ENCODE measurements at regions not wholly inside any gene's neighbourhood (a gene's known extent, or its start where the extent isn't known, plus 50 kb on each side); places are given as distances from the start of the nearest gene placed in this dataset.
"Not testable (repeated sequence)": the region's sequence is repeated elsewhere in the genome, so short reads cannot be mapped to it uniquely, and the experiment has no call there.

DNA sequence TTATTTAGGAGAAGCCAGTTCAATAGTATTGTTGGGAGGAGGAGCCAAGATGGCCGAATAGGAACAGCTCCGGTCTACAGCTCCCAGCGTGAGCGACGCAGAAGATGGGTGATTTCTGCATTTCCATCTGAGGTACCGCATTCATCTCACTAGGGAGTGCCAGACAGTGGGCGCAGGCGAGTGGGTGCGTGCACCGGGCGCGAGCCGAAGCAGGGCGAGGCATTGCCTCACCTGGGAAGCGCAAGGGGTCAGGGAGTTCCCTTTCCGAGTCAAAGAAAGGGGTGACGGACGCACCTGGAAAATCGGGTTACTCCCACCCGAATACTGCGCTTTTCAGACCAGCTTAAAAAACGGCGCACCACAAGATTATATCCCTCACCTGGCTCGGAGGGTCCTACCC is 403.2 kb upstream of the SMIM31 start:
- DNase-seq = not testable (repeated sequence)

DNA sequence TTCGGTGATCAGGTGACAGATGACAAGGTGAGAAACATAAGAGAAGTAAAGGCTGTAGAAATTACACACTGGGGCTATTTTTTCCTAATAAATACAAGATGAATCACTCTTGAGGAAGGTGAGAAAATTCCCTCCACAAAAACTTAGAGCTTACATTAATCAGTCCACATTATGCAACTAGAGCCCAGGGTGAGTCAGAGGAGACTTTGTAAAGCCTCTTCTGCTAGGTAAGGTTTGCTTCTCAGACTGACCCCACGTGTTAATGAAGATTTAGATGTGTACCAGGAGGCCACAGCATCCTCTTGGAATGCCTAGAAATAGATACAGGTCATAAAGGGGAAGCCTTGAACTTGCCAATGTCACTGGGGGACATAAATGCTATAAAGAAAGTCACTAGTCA is 396.0 kb upstream of the SMIM31 start:
- DNase-seq = no peak

DNA sequence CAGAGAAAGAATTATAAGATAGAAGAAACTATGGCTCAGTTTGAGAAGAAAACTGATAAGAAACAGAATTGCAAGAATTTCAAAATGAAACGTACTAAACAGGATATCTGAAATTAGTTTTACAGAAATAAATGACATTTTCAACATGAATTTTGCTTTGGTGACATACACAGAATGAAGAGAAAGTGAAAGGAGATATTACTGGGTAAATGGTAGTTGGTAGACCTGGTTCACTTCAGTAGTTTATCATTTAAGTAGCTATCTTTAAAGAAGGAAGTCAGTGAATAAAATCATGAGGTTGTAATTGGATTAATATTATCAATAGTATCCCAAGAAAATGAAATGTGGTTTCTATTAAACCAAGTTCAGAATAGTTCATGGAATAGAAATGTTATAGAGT is 395.5 kb upstream of the SMIM31 start:
- no peak for DNase-seq

DNA sequence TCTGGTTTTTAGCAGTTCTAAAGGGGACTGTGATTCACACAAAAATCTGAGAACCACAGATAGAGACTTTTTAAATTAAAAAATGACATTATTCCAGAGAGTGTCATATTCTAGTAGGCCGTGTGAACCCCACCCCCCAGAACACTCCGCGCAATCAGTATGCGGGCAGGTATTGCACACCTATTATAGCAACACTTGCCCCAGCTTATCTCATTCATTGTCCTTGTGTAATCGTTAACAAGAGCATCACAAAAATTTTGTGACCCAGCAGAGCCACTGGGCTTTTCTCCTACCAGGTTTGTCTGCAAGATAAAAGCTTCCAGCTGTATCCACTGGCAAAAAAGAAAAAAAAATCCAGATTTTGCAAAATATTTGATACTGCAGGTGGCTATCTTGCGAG is 394.1 kb upstream of the SMIM31 start:
- DNase-seq = no peak

DNA sequence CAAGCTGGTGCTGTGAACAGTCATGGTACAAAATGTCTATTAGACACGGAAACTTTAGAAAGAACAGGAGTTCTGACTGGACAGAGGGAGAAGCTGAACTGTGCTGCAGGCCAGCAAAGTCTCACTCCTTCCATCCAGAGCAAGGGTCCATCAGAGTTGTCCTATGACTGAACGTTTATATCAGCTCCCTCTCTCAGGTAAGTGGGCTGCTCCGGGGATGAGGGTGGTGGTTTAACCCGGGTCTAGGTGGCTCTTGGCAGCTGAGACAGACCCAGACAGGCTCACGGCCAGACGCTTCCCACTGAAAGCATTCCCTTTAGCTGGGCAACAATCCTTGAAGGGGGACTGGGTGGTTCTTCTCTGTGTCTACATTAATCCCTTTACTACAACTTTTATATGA is 385.0 kb upstream of the SMIM31 start:
- no peak for DNase-seq

DNA sequence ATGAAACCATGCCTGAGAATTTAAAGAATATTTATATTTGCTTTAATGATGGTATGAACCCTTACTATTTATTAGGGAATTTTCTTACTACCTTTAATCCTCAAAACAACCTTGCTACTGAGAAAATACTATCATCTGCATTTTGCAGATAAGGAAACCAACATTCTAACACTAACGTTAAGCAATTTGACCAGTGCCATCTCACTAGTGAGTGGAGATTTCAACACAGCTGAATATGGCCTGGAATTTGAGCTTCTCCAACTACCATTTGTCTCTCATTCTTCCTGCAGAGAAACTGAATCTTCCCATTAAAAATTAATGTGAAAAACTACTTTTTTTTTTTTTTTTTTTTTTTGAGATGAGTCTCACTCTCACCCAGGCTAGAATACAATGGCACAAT is 380.9 kb upstream of the SMIM31 start:
- DNase-seq = no peak

DNA sequence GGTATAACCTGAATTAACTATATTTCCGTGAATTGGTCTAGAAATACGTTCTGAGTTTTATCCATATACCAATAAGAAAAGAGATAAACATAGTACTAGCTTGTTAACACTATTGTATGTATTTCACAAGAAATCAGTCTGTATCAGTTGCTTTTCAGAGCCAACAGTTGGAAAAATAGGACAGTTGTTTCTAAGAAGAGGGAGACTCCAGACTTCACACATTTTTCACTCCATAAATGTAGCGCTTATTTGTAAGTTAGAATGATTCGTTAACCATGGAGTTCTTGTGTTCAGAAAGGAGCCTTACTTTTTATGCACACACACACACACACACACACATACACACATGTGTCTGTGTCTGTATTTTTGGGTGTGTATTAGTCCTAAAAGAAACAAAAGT is 376.7 kb upstream of the SMIM31 start:
- DNase-seq = no peak

DNA sequence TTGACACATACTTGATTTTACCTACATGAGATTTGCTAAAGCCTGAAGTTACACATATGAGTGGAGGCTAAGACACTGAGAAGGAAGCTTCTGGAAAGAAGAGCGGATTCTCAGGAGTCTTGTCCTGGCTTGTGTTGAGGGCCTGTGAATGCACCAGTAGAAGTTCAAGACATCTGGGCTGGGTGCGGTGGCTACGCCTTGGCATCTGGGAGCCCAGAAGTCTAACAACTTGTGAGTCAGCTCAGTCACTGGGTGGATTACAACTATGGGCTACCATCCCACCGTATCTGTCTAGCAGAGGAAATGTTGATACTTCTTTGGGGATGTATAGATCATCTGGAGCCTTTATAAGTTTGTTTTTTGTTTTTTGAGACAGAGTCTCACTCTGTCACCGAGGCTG is 375.6 kb upstream of the SMIM31 start:
- DNase-seq = no peak

DNA sequence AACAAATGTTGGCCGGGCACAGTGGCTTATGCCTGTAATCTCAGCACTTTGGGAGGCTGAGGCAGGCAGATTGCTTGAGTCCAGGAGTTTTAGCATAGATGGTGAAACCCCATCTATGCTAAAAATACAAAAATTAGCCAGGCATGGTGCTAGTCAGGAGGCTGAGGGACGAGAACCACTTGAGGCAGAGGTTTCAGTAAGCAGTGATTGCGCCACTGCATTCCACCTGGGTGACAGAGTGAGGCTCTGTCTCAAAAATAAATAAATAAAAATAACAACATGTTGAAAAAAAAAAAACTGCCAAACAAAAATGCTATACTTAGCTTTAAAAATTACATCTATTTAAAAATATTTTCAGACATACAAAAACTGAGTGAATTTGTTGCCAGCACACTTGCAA is 374.2 kb upstream of the SMIM31 start:
- no peak for DNase-seq

DNA sequence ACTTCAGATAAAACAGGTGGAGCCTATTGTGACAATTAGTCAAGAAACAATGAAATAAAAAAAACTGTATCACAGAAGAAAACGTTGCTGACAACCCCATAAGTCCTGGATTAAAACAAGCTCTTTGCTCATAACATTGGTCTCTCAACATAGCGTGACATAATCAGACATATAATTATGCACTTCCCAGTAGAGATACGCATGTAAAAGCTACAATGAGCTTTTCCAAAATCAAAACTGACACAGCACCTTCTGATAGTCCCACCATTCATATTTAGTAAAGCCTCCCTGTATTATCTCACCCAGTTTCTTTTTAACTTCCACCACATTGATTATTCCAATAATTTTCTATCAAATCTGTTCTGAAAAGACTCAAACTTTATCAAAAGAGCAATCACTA is 372.1 kb upstream of the SMIM31 start:
- no peak for DNase-seq

DNA sequence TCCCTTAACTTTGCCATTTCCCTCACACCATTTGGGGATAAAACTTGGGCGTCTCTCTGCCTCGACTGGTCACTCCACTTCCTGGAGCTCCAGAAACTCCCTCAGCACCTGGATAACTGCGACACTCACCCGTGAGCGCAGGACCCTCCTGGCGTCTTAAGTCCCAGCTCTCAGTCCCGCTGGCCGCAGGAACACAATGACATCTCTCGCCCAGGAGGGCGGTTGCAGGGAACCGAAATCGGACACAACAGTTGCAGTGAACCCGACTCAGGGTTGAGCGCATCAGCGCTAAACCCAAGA is 370.9 kb upstream of the SMIM31 start:
- no peak for DNase-seq

DNA sequence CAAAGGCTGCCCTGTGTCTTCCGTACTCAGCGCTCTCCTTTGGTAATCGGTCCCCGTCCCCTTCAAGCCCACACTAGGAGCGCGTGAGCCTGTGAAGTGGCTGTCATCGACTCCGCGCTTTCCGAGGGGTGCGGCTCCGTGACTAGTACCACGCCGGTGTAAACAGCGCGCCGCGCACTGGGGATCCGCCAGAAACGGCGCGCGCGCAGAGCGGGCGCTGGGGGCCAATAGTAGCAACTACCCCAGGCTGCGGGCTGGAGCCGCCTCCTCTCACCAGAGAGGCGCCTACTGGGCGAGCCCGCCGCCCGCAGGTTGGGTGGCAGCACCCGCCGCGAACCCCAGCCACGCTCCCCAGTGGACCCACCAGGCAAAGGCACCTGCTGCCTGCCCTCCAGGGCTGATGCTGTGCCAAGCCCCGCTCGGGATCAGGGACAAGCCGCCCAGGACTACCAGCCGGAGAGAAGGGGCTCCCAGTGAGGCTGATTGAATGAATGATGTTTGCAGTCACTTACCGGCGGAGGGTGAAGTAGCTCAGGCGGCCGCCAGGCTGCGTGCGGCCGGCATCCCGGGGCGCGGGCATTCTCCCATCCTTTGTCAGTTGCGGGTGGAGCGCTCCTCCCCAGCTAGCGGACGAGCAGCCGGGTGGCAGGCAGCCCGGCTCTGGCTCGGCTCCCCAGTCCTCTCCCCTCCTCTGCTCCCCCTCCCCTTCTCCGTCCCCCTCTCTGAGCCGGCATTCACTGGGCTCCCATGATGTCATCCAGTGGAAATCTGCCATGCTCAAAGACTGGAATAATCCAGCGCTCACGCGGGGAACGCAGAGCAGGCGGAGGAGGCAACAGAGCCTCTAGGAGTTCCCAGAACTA is 370.3 kb upstream of the SMIM31 start:
- peak; percentile 21 for DNase-seq

DNA sequence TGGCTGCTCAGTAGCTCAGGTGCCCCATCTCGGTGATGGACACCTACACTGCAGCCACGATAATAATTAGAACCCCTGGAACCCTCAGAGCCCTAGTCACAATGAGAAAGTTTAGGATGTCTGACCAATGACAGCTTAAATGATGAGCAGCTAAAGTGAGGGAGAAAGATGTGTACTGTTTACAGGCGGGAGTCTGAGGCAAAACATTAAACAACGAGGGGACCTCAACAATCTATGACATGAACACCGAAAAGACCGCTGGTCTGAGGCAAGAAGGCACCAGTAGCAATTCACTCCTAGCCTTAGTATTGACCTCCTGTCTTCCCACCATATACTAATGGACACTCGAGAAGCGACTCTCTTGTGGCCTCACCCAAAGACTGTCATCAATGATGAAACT is 369.5 kb upstream of the SMIM31 start:
- DNase-seq = no peak

DNA sequence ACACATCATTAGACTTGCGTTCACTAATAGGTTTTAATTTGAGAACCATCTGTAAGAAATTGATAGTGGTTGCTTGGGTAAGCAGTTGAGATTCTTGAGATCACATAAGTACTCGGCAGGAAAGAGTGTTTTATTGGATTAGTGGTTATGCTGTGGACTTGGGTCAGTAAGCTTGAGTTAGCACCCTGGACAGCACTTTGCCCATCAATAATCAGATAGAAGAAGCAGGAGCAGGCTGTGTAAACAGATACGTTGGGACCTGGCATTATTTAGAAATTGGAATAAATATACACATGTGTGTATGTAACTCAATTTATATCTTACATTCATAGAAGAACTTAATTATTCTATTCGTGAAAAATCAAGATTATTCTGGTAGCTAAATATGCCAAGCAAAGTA is 357.5 kb upstream of the SMIM31 start:
- no peak for DNase-seq

DNA sequence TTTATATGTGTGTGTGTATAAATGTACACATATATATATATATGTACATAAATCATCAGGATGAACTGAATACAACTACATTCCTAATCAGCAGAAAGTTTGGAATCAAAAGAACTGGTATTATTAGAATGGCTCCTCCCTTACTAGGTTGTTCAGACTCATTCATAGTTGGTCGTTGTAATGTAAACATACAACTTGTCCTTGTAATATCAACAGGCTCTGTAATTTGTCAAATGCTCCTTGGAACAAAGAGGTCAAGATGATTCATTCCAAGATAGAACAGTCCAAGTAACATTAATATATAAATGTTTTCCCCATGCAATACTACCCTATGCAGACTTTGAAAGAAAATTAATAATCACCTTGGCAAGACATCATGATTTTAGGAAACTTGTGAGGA is 351.4 kb upstream of the SMIM31 start:
- DNase-seq = no peak

DNA sequence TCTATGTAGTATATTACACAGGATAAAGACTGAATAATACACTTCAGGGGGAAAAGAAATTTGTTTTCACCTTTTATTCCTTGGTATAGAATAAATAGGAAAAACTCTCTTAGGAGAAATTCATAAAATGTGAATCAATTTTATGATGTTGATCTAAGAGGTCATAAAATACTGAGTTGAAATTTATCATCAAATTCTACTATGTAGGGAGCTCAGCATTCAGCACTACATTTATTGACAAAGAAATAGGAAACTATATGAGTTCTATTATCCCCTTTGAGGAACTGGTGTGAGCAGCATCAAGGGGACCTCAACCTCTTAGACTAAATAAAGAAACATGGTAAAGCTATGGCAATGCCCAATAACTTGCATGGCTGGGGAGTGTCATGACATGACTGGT is 348.2 kb upstream of the SMIM31 start:
- no peak for DNase-seq

DNA sequence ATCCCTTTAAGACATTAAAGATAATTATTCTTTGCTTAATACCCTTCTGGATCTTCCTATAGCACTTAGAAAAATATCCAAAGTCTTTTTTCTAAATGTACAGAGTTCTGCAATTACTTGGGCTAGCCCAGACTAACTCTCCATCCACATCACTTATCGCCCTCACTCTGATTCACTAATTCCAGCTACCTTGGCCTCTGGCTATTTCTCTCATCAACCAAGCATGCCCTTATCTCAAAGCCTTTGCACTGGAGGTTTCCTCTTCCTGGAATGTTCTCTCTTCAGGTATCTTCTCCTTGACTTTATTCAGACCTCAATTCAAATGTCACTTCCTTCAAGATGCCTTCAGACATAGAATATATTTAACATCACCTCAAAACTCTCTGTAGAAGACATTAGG is 345.1 kb upstream of the SMIM31 start:
- no peak for DNase-seq

DNA sequence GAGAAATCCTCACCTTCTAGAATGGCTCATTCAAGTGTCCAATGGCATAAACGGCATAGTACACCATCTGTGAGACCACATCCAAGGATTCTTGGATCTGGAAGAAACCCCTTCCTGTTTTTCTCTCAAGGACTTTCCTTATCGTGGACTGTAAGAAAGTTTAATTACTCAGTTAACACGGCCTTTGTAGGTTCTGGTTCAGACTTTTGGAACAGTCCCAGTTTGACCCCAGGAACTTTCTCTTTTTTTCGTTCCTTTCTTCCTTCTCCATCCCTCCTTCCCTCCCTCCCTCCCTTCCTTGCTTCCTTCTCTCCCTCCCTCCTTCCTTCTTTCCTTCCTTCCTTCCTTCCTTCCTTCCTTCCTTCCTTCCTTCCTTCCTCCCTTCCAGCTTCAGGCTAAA is 343.5 kb upstream of the SMIM31 start:
- no peak for DNase-seq

DNA sequence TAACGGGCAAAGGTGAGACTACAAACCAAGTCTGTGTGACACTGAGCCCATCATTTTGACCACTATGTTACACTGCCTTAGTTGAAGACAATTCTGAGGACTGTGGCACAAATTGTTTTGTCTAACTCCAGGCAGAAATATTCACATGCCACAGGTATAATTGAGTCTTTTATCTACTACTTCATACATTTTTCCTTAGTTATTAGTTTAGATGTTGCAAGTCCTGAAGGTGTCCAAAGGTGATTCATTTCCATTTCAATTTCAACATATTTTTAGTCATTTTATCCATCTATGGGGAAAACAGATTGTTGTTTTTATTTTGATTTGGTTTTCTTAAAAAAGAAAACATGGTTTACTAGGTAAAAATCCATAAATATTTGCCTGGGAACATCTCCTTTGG is 341.7 kb upstream of the SMIM31 start:
- no peak for DNase-seq

DNA sequence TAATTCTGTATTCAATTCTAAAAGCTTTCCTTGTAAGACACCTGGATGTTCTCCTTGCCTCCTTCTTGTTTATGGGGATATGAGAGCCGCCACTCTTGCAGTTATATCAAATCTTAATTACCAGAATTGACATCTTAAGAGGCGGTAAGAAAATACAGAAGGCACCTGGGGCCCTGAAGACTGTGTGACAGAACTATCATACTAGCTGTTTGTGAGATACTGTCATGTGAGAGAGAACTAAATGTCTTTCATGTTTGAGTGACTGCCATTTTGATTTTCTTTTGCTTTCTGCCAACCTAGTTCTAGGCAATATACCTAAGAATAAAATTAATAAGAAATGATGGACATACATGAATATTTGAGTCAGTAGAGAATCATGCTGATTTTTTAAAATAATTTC is 340.2 kb upstream of the SMIM31 start:
- no peak for DNase-seq

DNA sequence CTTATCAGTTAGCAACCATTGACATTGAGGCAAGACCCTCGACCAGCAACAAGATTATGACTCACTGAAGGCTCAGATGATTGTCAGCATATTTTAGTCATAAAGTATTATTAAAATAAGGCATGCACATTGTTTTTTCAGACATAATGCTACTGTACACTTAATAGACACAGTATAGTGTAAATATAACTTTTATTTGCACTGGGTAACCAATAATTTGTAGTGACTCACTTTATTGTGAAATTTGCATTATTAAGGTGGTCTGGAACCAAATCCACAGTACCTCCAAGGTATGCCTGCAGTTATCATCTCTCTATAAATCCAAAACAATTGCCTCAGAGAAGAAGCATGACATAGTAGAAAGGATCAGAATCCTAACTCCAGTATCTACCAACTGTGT is 330.1 kb upstream of the SMIM31 start:
- no peak for DNase-seq

DNA sequence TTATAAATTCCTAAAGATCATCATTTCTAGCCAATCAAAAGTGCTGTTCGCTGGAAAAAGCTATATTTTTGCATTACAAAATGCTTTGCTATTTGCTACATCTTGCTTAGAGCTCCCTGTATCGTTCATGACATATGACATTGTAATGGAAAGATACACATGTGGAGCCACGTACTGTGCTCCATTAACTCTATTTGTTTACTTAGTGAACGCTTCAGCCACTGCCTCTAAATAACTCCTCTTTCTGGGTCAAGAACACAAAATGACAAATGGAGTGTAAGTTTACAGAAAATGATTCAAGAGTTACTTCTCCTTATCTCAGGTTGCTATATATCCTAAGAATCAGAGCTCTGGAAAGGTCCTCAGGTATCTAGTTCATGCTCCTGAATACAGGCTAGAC is 329.1 kb upstream of the SMIM31 start:
- DNase-seq = no peak

DNA sequence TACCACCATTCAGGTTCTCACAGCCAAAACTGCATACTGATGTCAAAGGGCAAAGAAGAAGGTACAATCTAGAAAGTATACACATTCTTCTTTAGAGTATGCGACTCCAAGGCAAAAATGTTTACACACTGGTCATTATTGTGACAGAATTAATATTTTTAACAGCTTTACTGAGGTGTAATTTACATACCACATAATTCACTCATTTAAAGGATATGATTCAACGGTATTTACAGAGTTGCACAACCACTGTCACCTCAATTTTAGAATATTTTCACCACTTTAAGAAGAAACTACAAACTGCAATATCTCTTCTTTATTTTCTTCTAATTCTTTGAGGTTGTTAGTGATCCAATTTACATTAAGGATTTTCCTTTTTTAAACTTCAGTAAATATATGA is 325.4 kb upstream of the SMIM31 start:
- no peak for DNase-seq

DNA sequence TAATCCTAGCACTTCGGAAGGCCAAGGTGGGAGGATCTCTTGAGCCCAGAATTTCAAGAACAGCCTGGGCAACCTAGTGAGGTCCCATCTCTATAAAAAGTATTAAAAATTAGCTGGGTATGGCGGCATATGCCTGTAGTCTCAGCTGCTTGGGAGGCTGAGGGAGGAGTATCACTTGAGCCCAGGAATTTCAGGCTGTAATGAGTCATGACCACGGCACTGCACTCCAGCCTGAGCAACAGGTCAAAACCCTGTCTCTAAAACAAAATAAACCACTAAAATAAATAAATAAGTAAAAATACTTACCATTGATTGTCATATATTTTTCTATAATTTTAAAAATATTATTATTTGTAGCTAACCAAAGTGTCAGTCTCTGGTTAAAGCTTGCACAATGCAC is 315.6 kb upstream of the SMIM31 start:
- peak; percentile 5 for DNase-seq

DNA sequence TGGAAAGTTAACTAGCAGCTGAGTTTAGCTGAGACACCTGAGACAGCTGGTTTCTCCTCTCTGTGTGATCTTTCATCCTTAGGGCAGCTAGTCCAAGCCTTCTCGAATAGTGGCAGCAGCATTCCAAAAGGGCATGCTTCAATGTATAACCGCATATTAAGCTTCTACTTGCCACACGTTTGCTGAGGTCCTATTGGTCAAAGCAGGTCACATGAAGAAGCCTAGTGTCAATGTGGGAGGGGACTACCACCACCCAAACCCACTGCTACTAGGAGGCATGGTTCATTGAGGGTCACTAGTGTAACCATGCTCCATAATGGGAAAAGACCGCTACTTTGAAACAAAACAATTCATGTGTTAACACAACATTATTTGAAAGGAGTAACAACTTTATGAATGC is 314.9 kb upstream of the SMIM31 start:
- DNase-seq = no peak

DNA sequence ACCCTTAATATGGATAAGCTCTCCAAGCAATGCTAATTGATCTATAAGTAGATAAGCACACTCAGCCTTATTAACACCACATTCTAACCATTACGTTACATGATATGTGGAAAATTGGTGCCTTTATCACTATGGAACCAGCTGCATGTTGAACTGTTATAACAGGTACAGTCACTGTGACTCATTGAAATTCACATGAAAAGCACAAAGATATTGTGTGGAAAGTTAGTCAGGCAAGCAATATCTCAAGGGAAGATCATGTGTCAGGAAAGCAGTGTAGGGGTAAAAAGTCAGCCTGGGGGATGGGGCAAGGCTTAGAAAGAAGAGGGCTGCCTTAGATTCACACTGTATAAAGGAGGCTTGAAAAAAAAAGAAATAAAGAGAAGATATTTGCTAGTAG is 313.7 kb upstream of the SMIM31 start:
- DNase-seq = peak; percentile 45

Data from fibroblast of upper back skin (primary cell).